ENCODE measurements at regions not wholly inside any gene's neighbourhood (a gene's known extent, or its start where the extent isn't known, plus 50 kb on each side); places are given as distances from the start of the nearest gene placed in this dataset.

DNA sequence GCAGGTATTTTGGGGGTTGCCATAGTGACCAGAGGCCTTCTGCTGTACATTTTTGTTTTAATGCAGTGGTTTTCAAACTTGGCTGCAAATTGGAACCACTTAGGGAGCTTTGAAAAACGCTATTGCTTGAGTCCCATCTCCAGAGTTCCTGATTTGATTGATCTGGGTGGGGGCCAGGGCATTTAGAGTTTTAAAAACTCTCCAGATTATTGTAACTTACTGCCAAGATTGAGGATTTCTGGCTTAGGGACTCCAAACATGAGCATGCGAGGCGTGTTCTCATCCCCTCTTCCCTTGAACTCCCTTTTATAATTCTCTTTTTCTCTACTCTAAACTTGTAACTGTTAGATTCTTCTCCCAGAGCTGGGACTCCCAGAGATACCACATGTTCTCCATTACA lies 340.8 kb upstream of the SUCLG2 start:
- TF ChIP-seq, protein P1, sequence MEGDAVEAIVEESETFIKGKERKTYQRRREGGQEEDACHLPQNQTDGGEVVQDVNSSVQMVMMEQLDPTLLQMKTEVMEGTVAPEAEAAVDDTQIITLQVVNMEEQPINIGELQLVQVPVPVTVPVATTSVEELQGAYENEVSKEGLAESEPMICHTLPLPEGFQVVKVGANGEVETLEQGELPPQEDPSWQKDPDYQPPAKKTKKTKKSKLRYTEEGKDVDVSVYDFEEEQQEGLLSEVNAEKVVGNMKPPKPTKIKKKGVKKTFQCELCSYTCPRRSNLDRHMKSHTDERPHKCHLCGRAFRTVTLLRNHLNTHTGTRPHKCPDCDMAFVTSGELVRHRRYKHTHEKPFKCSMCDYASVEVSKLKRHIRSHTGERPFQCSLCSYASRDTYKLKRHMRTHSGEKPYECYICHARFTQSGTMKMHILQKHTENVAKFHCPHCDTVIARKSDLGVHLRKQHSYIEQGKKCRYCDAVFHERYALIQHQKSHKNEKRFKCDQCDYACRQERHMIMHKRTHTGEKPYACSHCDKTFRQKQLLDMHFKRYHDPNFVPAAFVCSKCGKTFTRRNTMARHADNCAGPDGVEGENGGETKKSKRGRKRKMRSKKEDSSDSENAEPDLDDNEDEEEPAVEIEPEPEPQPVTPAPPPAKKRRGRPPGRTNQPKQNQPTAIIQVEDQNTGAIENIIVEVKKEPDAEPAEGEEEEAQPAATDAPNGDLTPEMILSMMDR (IDR thresholded peaks at IDR 0.05): no peak
- TF ChIP-seq JUN (IDR thresholded peaks at IDR 0.05) (no peak), CHD2 (IDR thresholded peaks at IDR 0.05; ENCODE audit: low read length, partially characterized antibody) (no peak)

Data from A549 (cell line).